Endodermal cell (in vitro differentiated cells): ENCODE measurements at regions not wholly inside any gene's neighbourhood (a gene's known extent, or its start where the extent isn't known, plus 50 kb on each side); places are given as distances from the start of the nearest gene placed in this dataset.

Source experiments
- DNase-seq: peaks from one replicate; pipeline ENCODE4 v3.0.0-alpha.2; 2017
- H3K27ac ChIP-seq: 2 replicates; pipeline ENCODE4 v1.5.1; 2013; ENCODE audit warnings: mild to moderate bottlenecking, low read depth, low read length, moderate library complexity
- H3K27me3 ChIP-seq: 2 replicates; pipeline ENCODE4 v1.6.1; 2013; ENCODE audit warnings: mild to moderate bottlenecking, low read length, moderate library complexity; ENCODE audit not compliant: insufficient read depth, control insufficient read depth, poor library complexity, severe bottlenecking
- H3K36me3 ChIP-seq: 2 replicates; pipeline ENCODE4 v1.7.0; 2013; ENCODE audit warnings: mild to moderate bottlenecking, low read length, moderate library complexity; ENCODE audit not compliant: control insufficient read depth, insufficient read depth
- H3K4me1 ChIP-seq: one replicate; pipeline ENCODE4 v1.7.0; 2013; ENCODE audit warnings: low read length; ENCODE audit not compliant: control insufficient read depth, insufficient read depth
- H3K4me3 ChIP-seq: 2 replicates; pipeline ENCODE4 v1.5.1; 2013; ENCODE audit warnings: mild to moderate bottlenecking, low read length, moderate library complexity
- H3K9ac ChIP-seq: 2 replicates; pipeline ENCODE4 v1.6.1; 2013; ENCODE audit warnings: mild to moderate bottlenecking, low read length, moderate library complexity; ENCODE audit not compliant: poor library complexity, severe bottlenecking; ENCODE audit errors: extremely low read depth
- H3K9me3 ChIP-seq: 2 replicates; pipeline ENCODE4 v1.6.1; 2013; ENCODE audit warnings: mild to moderate bottlenecking, low read length, moderate library complexity; ENCODE audit not compliant: control insufficient read depth
- H3K27ac Mint-ChIP-seq: 2 replicates; pipeline ENCODE4 v1.8.0; 2020; ENCODE audit warnings: mixed read lengths
- H3K27me3 Mint-ChIP-seq: 2 replicates; pipeline ENCODE4 v1.8.0; 2021; ENCODE audit warnings: mild to moderate bottlenecking, mixed read lengths; ENCODE audit not compliant: insufficient read depth
- H3K36me3 Mint-ChIP-seq: 2 replicates; pipeline ENCODE4 v1.8.0; 2020; ENCODE audit warnings: low read depth, mixed read lengths
- H3K4me1 Mint-ChIP-seq: 2 replicates; pipeline ENCODE4 v1.8.0; 2020; ENCODE audit warnings: mixed read lengths
- H3K4me3 Mint-ChIP-seq: 2 replicates; pipeline ENCODE4 v1.8.0; 2020; ENCODE audit warnings: mild to moderate bottlenecking, moderate library complexity, mixed read lengths
- H3K9me3 Mint-ChIP-seq: 2 replicates; pipeline ENCODE4 v1.8.0; 2020; ENCODE audit warnings: mild to moderate bottlenecking, mixed read lengths
- WGBS, 2 experiments: methylation state at CpG; one replicate each; pipeline versions ENCODE4 v1.1.5 to v1.1.7; 2013; ENCODE audit warnings: missing lambda C conversion rate in 2 of 2, mixed read lengths in 1 of 2; ENCODE audit not compliant: insufficient coverage in 1 of 2, insufficient read length in 1 of 2; 5-methylcytosine and 5-hydroxymethylcytosine counted together
- TF ChIP-seq, protein P1 (sequence below): fragments of 200-600 bp; sonication (generic); conservative IDR thresholded peaks from 2 replicates; pipeline ENCODE4 v1.5.0; 2021; ENCODE audit warnings: antibody characterized with exemption, mild to moderate bottlenecking

- H3K27ac ChIP-seq, result no peak overlapping the region
- H3K9me3 Mint-ChIP-seq, result no peaks in the 10 kb centered on the region
- no peaks in the 10 kb centered on the region for H3K27me3 ChIP-seq
- H3K9me3 ChIP-seq, result no peaks in the 10 kb centered on the region
- WGBS, 2 experiments, result 89 to 93% methylated on average over 5 of the region's 5 CpGs
- peaks cover 12% of the 10 kb centered on the region for H3K27me3 Mint-ChIP-seq
- DNase-seq, result no peak
- H3K4me1 Mint-ChIP-seq, result no peaks in the 10 kb centered on the region
- TF ChIP-seq, protein P1, sequence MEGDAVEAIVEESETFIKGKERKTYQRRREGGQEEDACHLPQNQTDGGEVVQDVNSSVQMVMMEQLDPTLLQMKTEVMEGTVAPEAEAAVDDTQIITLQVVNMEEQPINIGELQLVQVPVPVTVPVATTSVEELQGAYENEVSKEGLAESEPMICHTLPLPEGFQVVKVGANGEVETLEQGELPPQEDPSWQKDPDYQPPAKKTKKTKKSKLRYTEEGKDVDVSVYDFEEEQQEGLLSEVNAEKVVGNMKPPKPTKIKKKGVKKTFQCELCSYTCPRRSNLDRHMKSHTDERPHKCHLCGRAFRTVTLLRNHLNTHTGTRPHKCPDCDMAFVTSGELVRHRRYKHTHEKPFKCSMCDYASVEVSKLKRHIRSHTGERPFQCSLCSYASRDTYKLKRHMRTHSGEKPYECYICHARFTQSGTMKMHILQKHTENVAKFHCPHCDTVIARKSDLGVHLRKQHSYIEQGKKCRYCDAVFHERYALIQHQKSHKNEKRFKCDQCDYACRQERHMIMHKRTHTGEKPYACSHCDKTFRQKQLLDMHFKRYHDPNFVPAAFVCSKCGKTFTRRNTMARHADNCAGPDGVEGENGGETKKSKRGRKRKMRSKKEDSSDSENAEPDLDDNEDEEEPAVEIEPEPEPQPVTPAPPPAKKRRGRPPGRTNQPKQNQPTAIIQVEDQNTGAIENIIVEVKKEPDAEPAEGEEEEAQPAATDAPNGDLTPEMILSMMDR, result no peak
- H3K4me1 ChIP-seq, result no peaks in the 10 kb centered on the region
- no peak overlapping the region for H3K9ac ChIP-seq
- no peaks in the 10 kb centered on the region for H3K36me3 Mint-ChIP-seq
- H3K4me3 ChIP-seq, result no peak overlapping the region
- H3K27ac Mint-ChIP-seq, result no peak overlapping the region
- no peaks in the 10 kb centered on the region for H3K36me3 ChIP-seq
- H3K4me3 Mint-ChIP-seq, result no peak overlapping the region
Observed at GRCh38 chr13:111923439-111923838, 143.5 kb upstream of the SOX1 start.

DNA sequence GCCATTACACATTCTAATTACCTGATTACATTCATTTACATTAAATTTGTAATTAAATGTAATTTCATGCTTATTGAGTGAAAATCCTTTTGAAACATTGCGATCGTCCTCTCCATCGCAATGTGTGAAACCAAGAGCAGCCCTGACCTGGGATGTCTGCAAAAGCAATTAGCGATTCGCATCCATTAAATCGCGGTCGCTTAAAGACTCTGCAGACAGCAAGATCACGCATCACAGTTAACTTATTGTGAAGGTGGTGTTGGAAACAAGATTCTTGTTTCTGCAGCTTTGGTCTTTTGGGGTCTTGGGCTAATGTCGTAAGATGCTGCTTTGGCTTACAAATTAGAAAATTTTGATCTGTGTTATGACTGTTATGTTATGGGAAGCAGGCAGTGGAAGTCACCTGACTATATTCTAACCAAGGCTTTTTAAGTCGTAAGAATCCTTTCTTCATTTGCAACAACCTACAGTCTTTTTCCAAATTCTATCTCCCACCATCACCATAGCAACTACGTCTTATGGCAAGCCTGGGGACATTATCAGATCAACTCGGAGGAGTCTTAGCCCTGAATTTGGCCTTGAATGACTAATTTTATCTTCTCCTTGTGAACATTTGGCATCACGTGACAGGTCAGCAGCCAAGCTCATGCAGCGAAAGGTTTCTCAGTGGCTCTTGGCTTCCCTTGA is 142.8 kb upstream of the SOX1 start:
- Histone ChIP-seq H3K9ac (no peak overlapping the region), H3K27ac (no peak overlapping the region), H3K4me1 (no peaks in the 10 kb centered on the region), H3K9me3 (no peaks in the 10 kb centered on the region), H3K27me3 (no peaks in the 10 kb centered on the region), H3K4me3 (no peak overlapping the region), H3K36me3 (no peaks in the 10 kb centered on the region)
- WGBS, 2 experiments, result 90% methylated on average over 14 to 15 of the region's 15 CpGs
- Mint-ChIP-seq H3K4me1 (no peaks in the 10 kb centered on the region), H3K27me3 (peaks cover 12% of the 10 kb centered on the region), H3K4me3 (no peak overlapping the region), H3K27ac (no peak overlapping the region), H3K36me3 (no peaks in the 10 kb centered on the region), H3K9me3 (no peaks in the 10 kb centered on the region)
- peak; percentile 29 for DNase-seq
- TF ChIP-seq, protein P1, result no peak

GRCh38 chr13:111924678-111925075 is 142.3 kb upstream of the SOX1 start:
- no peak overlapping the region for H3K27ac Mint-ChIP-seq

More at GRCh38 chr13:111924678-111925075, 142.3 kb upstream of the SOX1 start:
- Mint-ChIP-seq H3K4me3 (no peak overlapping the region), H3K36me3 (no peaks in the 10 kb centered on the region), H3K9me3 (no peaks in the 10 kb centered on the region), H3K4me1 (no peaks in the 10 kb centered on the region), H3K27me3 (peaks cover 12% of the 10 kb centered on the region)
- WGBS, 2 experiments, result 91 to 95% methylated on average over 4 to 6 of the region's 6 CpGs
- TF ChIP-seq, protein P1, result no peak
- Histone ChIP-seq H3K9me3 (no peaks in the 10 kb centered on the region), H3K27me3 (no peaks in the 10 kb centered on the region), H3K27ac (no peak overlapping the region), H3K4me3 (no peak overlapping the region), H3K4me1 (no peaks in the 10 kb centered on the region), H3K9ac (no peak overlapping the region), H3K36me3 (no peaks in the 10 kb centered on the region)
- DNase-seq, result no peak
